ENCODE measurements at regions not wholly inside any gene's neighbourhood (a gene's known extent, or its start where the extent isn't known, plus 50 kb on each side); places are given as distances from the start of the nearest gene placed in this dataset.

- TF ChIP-seq, protein P1, sequence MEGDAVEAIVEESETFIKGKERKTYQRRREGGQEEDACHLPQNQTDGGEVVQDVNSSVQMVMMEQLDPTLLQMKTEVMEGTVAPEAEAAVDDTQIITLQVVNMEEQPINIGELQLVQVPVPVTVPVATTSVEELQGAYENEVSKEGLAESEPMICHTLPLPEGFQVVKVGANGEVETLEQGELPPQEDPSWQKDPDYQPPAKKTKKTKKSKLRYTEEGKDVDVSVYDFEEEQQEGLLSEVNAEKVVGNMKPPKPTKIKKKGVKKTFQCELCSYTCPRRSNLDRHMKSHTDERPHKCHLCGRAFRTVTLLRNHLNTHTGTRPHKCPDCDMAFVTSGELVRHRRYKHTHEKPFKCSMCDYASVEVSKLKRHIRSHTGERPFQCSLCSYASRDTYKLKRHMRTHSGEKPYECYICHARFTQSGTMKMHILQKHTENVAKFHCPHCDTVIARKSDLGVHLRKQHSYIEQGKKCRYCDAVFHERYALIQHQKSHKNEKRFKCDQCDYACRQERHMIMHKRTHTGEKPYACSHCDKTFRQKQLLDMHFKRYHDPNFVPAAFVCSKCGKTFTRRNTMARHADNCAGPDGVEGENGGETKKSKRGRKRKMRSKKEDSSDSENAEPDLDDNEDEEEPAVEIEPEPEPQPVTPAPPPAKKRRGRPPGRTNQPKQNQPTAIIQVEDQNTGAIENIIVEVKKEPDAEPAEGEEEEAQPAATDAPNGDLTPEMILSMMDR (IDR thresholded peaks at IDR 0.05) = no peak
- TF ChIP-seq POLR2AphosphoS5 (IDR thresholded peaks at IDR 0.05) = no peak
- TF ChIP-seq POLR2A (IDR thresholded peaks at IDR 0.05) = no peak
These were observed 136.8 kb upstream of the ANKRD28 start for GRCh38 chr3:15934389-15935195.

Measured in prostate gland (tissue), 2 donors.